ENCODE measurements at regions not wholly inside any gene's neighbourhood (a gene's known extent, or its start where the extent isn't known, plus 50 kb on each side); places are given as distances from the start of the nearest gene placed in this dataset.

DNA sequence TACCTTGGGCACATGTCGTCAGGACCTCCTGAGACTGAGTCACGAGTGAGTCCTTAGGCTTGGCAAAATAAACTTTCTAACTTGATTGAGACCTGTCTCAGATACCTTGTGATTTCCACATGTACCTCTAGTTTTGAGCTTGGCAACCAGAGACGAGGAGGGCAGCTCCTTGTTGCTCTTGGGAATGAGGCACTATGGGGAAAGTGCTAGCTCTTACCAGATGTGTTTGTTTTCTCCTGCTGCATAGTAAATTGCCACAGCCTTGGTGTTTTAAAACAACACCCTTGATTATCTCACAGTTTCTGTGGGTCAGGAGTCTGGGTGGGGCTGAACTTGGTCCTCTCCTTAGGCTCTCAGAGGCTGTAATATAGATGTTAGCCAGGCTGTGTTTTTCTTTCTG lies 59.1 kb upstream of the MAML3 start:
- peaks cover 7% of the 10 kb centered on the region for H3K27me3 ChIP-seq (ENCODE audit: insufficient read depth, low read length, poor library complexity)
- no peak overlapping the region for H3K4me2 ChIP-seq (ENCODE audit: insufficient read depth, low read length)
- H4K20me1 ChIP-seq (ENCODE audit: insufficient read depth, low read length), result no peaks in the 10 kb centered on the region
- H3K9me3 ChIP-seq (ENCODE audit: insufficient read depth, low read length, severe bottlenecking), result no peaks in the 10 kb centered on the region
- no peak for TF ChIP-seq EZH2 (IDR thresholded peaks at IDR 0.05; ENCODE audit: borderline replicate concordance, low read depth, low read length, severe bottlenecking)
- TF ChIP-seq, protein P1, sequence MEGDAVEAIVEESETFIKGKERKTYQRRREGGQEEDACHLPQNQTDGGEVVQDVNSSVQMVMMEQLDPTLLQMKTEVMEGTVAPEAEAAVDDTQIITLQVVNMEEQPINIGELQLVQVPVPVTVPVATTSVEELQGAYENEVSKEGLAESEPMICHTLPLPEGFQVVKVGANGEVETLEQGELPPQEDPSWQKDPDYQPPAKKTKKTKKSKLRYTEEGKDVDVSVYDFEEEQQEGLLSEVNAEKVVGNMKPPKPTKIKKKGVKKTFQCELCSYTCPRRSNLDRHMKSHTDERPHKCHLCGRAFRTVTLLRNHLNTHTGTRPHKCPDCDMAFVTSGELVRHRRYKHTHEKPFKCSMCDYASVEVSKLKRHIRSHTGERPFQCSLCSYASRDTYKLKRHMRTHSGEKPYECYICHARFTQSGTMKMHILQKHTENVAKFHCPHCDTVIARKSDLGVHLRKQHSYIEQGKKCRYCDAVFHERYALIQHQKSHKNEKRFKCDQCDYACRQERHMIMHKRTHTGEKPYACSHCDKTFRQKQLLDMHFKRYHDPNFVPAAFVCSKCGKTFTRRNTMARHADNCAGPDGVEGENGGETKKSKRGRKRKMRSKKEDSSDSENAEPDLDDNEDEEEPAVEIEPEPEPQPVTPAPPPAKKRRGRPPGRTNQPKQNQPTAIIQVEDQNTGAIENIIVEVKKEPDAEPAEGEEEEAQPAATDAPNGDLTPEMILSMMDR (IDR thresholded peaks at IDR 0.05; ENCODE audit: borderline replicate concordance, extremely low read depth, low read length, poor library complexity, severe bottlenecking), result no peak
- no peaks in the 10 kb centered on the region for H3K36me3 ChIP-seq (ENCODE audit: insufficient read depth, low read length)
- ATAC-seq (ENCODE audit: insufficient read depth, low read depth) (no peak), DNase-seq (no peak)
- H3K9ac ChIP-seq (ENCODE audit: low read depth, low read length), result no peak overlapping the region
- no peak overlapping the region for H2AFZ ChIP-seq (ENCODE audit: low read depth, low read length)
- no peak overlapping the region for H3K4me3 ChIP-seq (ENCODE audit: low read depth in 1 of 2, low read length in 2 of 2)
- no peak overlapping the region for H3K27ac ChIP-seq (ENCODE audit: low read length)
- H3K4me1 ChIP-seq (ENCODE audit: insufficient read depth, low read length), result no peaks in the 10 kb centered on the region
- no peaks in the 10 kb centered on the region for H3K79me2 ChIP-seq (ENCODE audit: insufficient read depth, low read length)

DNA sequence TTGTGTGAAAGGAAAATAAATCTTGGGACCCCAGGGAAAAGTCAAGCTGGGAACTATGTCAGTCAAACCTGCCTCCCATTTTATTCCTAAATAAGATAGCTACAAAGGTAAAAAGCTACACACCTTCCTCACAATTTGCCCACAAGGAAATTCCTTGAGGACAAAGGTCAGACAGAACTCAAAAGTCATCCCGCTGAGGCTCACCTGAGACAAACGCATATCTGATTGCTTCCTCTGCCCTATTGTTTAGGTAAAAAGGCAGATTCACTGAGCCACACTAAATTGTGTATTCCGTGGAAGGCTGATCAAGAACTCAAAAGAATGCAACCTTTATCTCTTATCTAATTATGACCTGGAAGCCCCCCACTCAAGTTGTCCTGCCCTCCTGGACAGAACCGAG lies 58.7 kb upstream of the MAML3 start:
- ATAC-seq (ENCODE audit: insufficient read depth, low read depth), result no peak

DNA sequence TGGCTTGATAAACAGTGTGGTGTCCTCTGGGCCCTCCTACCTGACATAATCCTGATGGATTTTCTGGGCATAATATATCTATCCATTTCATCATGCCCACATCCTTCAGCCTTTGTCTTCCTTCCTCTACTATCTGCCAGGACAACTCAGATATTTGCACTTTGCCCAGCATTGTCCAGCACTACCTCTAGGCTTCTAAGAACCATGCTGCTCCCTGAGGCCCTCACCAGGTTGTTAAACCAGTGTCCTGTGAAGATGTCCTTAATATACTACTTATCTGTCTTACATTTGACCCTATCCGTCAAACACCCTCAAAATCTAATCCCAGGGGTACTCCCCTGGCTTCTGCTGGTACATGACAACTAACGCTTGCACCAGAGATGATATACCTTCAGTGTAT lies 58.2 kb upstream of the MAML3 start:
- H3K4me3 ChIP-seq (ENCODE audit: low read depth in 1 of 2, low read length in 2 of 2), result no peak overlapping the region
- TF ChIP-seq EZH2 (IDR thresholded peaks at IDR 0.05; ENCODE audit: borderline replicate concordance, low read depth, low read length, severe bottlenecking), result no peak
- TF ChIP-seq, protein P1 (IDR thresholded peaks at IDR 0.05; ENCODE audit: borderline replicate concordance, extremely low read depth, low read length, poor library complexity, severe bottlenecking), result no peak
- DNase-seq (no peak), ATAC-seq (ENCODE audit: insufficient read depth, low read depth) (no peak)
- no peak overlapping the region for H3K4me2 ChIP-seq (ENCODE audit: insufficient read depth, low read length)
- no peak overlapping the region for H3K27ac ChIP-seq (ENCODE audit: low read length)
- H3K79me2 ChIP-seq (ENCODE audit: insufficient read depth, low read length), result no peaks in the 10 kb centered on the region
- no peak overlapping the region for H3K9ac ChIP-seq (ENCODE audit: low read depth, low read length)
- no peaks in the 10 kb centered on the region for H3K4me1 ChIP-seq (ENCODE audit: insufficient read depth, low read length)
- H3K9me3 ChIP-seq (ENCODE audit: insufficient read depth, low read length, severe bottlenecking), result no peaks in the 10 kb centered on the region
- H3K36me3 ChIP-seq (ENCODE audit: insufficient read depth, low read length), result no peaks in the 10 kb centered on the region
- H2AFZ ChIP-seq (ENCODE audit: low read depth, low read length), result no peak overlapping the region
- peaks cover 7% of the 10 kb centered on the region for H3K27me3 ChIP-seq (ENCODE audit: insufficient read depth, low read length, poor library complexity)
- no peaks in the 10 kb centered on the region for H4K20me1 ChIP-seq (ENCODE audit: insufficient read depth, low read length)

More for the DNA sequence above, 58.7 kb upstream of the MAML3 start:
- no peaks in the 10 kb centered on the region for H3K9me3 ChIP-seq (ENCODE audit: insufficient read depth, low read length, severe bottlenecking)
- H3K79me2 ChIP-seq (ENCODE audit: insufficient read depth, low read length), result no peaks in the 10 kb centered on the region
- H3K27me3 ChIP-seq (ENCODE audit: insufficient read depth, low read length, poor library complexity), result peaks cover 7% of the 10 kb centered on the region
- H3K9ac ChIP-seq (ENCODE audit: low read depth, low read length), result no peak overlapping the region
- H2AFZ ChIP-seq (ENCODE audit: low read depth, low read length), result no peak overlapping the region
- H3K4me3 ChIP-seq (ENCODE audit: low read depth in 1 of 2, low read length in 2 of 2), result no peak overlapping the region
- no peak overlapping the region for H3K4me2 ChIP-seq (ENCODE audit: insufficient read depth, low read length)
- H3K4me1 ChIP-seq (ENCODE audit: insufficient read depth, low read length), result no peaks in the 10 kb centered on the region
- no peak overlapping the region for H3K27ac ChIP-seq (ENCODE audit: low read length)
- no peak for DNase-seq
- no peaks in the 10 kb centered on the region for H3K36me3 ChIP-seq (ENCODE audit: insufficient read depth, low read length)
- TF ChIP-seq, protein P1 (IDR thresholded peaks at IDR 0.05; ENCODE audit: borderline replicate concordance, extremely low read depth, low read length, poor library complexity, severe bottlenecking), result no peak
- TF ChIP-seq EZH2 (IDR thresholded peaks at IDR 0.05; ENCODE audit: borderline replicate concordance, low read depth, low read length, severe bottlenecking), result no peak
- no peaks in the 10 kb centered on the region for H4K20me1 ChIP-seq (ENCODE audit: insufficient read depth, low read length)

DNA sequence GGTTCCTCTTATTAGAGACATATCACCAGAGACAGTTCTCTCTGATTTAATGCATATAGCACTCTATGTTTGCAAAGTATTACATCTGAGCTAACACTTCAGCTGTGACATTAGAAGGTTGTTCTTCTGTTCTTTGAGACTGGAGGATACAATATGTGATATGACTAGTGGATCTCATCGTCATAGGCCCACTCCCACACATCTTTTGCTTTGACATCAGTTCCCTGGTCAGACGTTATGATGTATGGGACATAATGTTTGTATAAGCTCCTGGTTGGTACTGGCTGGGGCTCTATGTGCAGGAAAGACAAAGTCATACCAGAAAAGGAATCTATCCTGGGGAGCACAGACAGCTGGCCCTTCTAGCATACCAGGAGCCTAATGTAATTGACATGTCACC lies 57.7 kb upstream of the MAML3 start:
- DNase-seq (no peak), ATAC-seq (ENCODE audit: insufficient read depth, low read depth) (no peak)
- H2AFZ ChIP-seq (ENCODE audit: low read depth, low read length), result no peak overlapping the region
- peaks cover 7% of the 10 kb centered on the region for H3K27me3 ChIP-seq (ENCODE audit: insufficient read depth, low read length, poor library complexity)
- no peak overlapping the region for H3K4me3 ChIP-seq (ENCODE audit: low read depth in 1 of 2, low read length in 2 of 2)
- no peak overlapping the region for H3K27ac ChIP-seq (ENCODE audit: low read length)
- no peaks in the 10 kb centered on the region for H3K4me1 ChIP-seq (ENCODE audit: insufficient read depth, low read length)
- H3K36me3 ChIP-seq (ENCODE audit: insufficient read depth, low read length), result no peaks in the 10 kb centered on the region
- TF ChIP-seq, protein P1 (IDR thresholded peaks at IDR 0.05; ENCODE audit: borderline replicate concordance, extremely low read depth, low read length, poor library complexity, severe bottlenecking), result no peak
- TF ChIP-seq EZH2 (IDR thresholded peaks at IDR 0.05; ENCODE audit: borderline replicate concordance, low read depth, low read length, severe bottlenecking), result no peak
- no peak overlapping the region for H3K9ac ChIP-seq (ENCODE audit: low read depth, low read length)
- no peak overlapping the region for H3K4me2 ChIP-seq (ENCODE audit: insufficient read depth, low read length)
- no peaks in the 10 kb centered on the region for H4K20me1 ChIP-seq (ENCODE audit: insufficient read depth, low read length)
- no peaks in the 10 kb centered on the region for H3K9me3 ChIP-seq (ENCODE audit: insufficient read depth, low read length, severe bottlenecking)
- H3K79me2 ChIP-seq (ENCODE audit: insufficient read depth, low read length), result no peaks in the 10 kb centered on the region
